ENCODE measurements at regions not wholly inside any gene's neighbourhood (a gene's known extent, or its start where the extent isn't known, plus 50 kb on each side); places are given as distances from the start of the nearest gene placed in this dataset.

DNA sequence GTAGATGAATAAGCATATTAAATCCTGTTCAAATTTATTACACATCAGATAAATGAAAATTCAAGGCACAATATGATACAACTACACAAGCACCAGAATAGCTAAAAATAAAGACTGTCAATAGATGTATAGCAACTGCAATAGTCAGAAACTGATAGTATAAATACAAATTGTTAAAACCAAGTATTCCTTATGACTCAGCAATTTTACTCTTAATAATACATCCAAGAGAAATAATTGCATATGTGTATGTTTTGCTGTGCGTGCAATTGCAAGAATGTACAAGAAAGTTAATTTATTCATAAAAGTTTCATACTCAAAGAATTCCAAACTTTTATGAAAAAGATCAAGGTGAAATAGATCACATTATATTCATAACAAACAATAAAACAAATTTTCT, 1338.1 kb downstream of the OLFM4 start:
- Histone ChIP-seq H3K4me3 (no peak overlapping the region), H3K36me3 (replicated peaks in 1 of 2) (no peaks in the 10 kb centered on the region), H3K27me3 (no peaks in the 10 kb centered on the region), H3K27ac (no peak overlapping the region), H3K9me3 (replicated peaks in 1 of 3) (no peaks in the 10 kb centered on the region), H3K4me1 (replicated peaks in 1 of 2) (no peaks in the 10 kb centered on the region)
- no peak for DNase-seq
- intact Hi-C loops (cut with DNase I) = no loop called here
- WGBS, 4 donors = 84 to 89% (median 87%) methylated on average over 1 of the region's 1 CpG
- no peak for TF ChIP-seq CTCF (IDR thresholded peaks at IDR 0.05)

GRCh38 chr13:54367639-54368271, 1339.1 kb downstream of the OLFM4 start:
- intact Hi-C loops (cut with DNase I) = no loop called here
- no peaks in the 10 kb centered on the region for H3K27me3 ChIP-seq
- H3K4me3 ChIP-seq = no peak overlapping the region
- no peak overlapping the region for H3K27ac ChIP-seq
- 70 to 73% (median 73%) methylated on average over 5 of the region's 5 CpGs for WGBS, 4 donors
- no peak for TF ChIP-seq POLR2A (IDR thresholded peaks at IDR 0.05)
- no peak for TF ChIP-seq CTCF (IDR thresholded peaks at IDR 0.05)
- H3K36me3 ChIP-seq (replicated peaks in 1 of 2) = no peaks in the 10 kb centered on the region
- no peak for DNase-seq
- no peaks in the 10 kb centered on the region for H3K9me3 ChIP-seq (replicated peaks in 1 of 3)
- no peaks in the 10 kb centered on the region for H3K4me1 ChIP-seq (replicated peaks in 1 of 2)

GRCh38 chr13:54368387-54368786, 1339.8 kb downstream of the OLFM4 start:
- intact Hi-C loops (cut with DNase I) = no loop called here
- H3K4me3 ChIP-seq = no peak overlapping the region
- no peaks in the 10 kb centered on the region for H3K27me3 ChIP-seq
- no peak overlapping the region for H3K27ac ChIP-seq
- no peaks in the 10 kb centered on the region for H3K9me3 ChIP-seq (replicated peaks in 1 of 3)
- no peaks in the 10 kb centered on the region for H3K36me3 ChIP-seq (replicated peaks in 1 of 2)
- no peaks in the 10 kb centered on the region for H3K4me1 ChIP-seq (replicated peaks in 1 of 2)
- TF ChIP-seq CTCF (IDR thresholded peaks at IDR 0.05) (no peak), POLR2A (IDR thresholded peaks at IDR 0.05) (no peak)
- no peak for DNase-seq

- TF ChIP-seq POLR2A (IDR thresholded peaks at IDR 0.05) (no peak), CTCF (IDR thresholded peaks at IDR 0.05) (no peak)
- Histone ChIP-seq H3K4me1 (replicated peaks in 1 of 2) (no peaks in the 10 kb centered on the region), H3K27ac (no peak overlapping the region), H3K4me3 (no peak overlapping the region), H3K27me3 (no peaks in the 10 kb centered on the region), H3K36me3 (replicated peaks in 1 of 2) (no peaks in the 10 kb centered on the region), H3K9me3 (replicated peaks in 1 of 3) (no peaks in the 10 kb centered on the region)
- whole genome bisulfite sequencing, 4 donors = 0 to 3% (median 0%) methylated on average over 1 of the region's 1 CpG
- DNase-seq = no peak
- intact Hi-C loops (cut with DNase I) = no loop called here
These were observed 1344.6 kb downstream of the OLFM4 start for GRCh38 chr13:54373211-54373610.
